DMS53 treated with DMSO at 0.1 percent for 48 hours (cell line): ENCODE measurements at regions not wholly inside any gene's neighbourhood (a gene's known extent, or its start where the extent isn't known, plus 50 kb on each side); places are given as distances from the start of the nearest gene placed in this dataset.

Experiments used
- DNase-seq: peaks from one replicate; lab custom pipeline; 2025; ENCODE audit not compliant: unreplicated experiment; lab: John Stamatoyannopoulos, UW

DNA sequence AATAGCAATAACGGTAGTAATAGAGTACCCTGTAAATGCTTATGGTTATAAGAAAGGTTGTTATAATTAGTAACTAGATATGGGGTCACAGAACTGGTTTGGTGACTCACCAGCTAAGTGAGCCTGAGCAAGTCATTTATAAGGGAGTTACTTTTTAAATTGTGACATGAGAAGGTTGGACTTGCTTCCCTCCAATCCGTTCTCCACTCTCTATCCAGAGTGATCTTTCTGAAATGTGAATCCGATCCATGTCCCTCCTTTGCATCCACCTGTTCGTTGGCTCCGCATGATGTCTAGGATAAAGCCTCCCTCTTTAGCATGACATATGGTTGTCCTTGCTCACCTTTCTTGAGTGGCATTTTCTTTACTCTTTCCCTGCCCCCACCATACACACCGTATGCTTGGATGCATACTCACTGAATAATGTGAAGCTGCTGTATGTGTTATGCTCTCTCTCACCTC lies 83.1 kb downstream of the CDC42EP3 start:
- peak; percentile 60 for DNase-seq

DNA sequence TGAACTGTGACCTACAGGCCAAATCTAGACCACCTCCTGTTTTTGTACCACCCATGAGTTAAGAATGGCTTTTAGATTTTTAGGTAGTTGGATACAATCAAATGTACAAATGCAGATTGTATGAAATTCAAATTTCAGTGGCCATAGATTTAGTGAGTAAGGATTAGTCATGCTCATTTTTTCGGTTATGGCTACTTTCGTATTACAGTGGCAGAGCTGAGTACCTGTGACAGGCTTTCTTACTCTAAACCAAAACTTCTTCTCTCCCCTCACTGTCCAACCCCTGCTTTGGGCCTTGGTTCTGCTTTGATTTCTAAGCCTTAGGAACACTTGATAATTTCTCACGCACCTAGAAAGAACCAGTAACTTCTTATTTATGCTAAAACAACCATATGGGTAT lies 82.1 kb downstream of the CDC42EP3 start:
- no peak for DNase-seq

DNA sequence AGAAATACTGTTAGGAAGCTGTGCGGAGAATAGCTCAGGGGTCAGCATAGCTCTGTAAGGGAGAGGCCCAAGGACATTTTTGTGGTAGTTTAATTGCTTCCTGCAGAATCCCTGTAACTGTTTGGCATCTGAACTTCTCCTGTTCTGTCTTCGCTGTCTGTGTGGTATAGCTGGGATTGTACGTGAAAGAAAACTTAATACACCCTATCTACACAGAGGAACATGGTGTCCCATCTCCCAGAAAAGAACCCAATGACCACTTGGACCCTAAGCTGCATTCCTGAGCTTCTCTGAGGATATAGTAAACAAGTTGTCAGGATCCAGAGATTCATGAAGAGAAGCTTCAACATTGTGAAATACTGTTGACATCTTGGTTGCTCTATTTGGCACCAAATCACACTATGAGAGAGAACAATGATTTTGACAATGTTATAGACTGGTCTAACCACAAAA lies 81.3 kb downstream of the CDC42EP3 start:
- DNase-seq, result no peak
